ENCODE measurements at regions not wholly inside any gene's neighbourhood (a gene's known extent, or its start where the extent isn't known, plus 50 kb on each side); places are given as distances from the start of the nearest gene placed in this dataset.

GRCh38 chr7:133196856-133197612 lies 55.8 kb upstream of the EXOC4 start:
- WGBS (ENCODE audit: low lambda C conversion rate): 72% methylated on average over 15 of the region's 15 CpGs
- no peaks in the 10 kb centered on the region for H3K9me3 ChIP-seq

More at GRCh38 chr7:133196856-133197612, 55.8 kb upstream of the EXOC4 start:
- no peaks in the 10 kb centered on the region for H3K79me2 ChIP-seq (ENCODE audit: insufficient read depth)
- H3K4me1 ChIP-seq (ENCODE audit: control insufficient read depth in 1 of 2, insufficient read depth in 2 of 2, low read depth in 1 of 2, low read length in 1 of 2): peaks cover 0 to 7% of the 10 kb centered on the region in 2 experiments; a peak in 2 of 4 replicates
- CTCF ChIA-PET: interaction anchor here (1.4 kb wide), 1 partner anchor 22 kb away, joined by 3 read pairs; no protein-coding TSS in a partner anchor
- H3K4me2 ChIP-seq: no peak overlapping the region
- no peak overlapping the region; the same call in 1 of the 2 replicates for H2AFZ ChIP-seq (ENCODE audit: low read depth)
- no peak for DNase-seq
- H3K27ac ChIP-seq (ENCODE audit: low read depth in 2 of 2, low read length in 1 of 2): no peak overlapping the region
- POLR2A ChIA-PET: no interaction called here
- H3K9me2 ChIP-seq: no peaks in the 10 kb centered on the region
- TF ChIP-seq USF1 (IDR thresholded peaks at IDR 0.05; ENCODE audit: borderline replicate concordance, low read depth): no peak
- TF ChIP-seq SMC3 (IDR thresholded peaks at IDR 0.05; ENCODE audit: low read depth, low read length): no peak
- TF ChIP-seq REST (IDR thresholded peaks at IDR 0.05; ENCODE audit: low read depth, low read length): no peak
- TF ChIP-seq JUND (IDR thresholded peaks at IDR 0.05): no peak
- no peak for TF ChIP-seq EZH2phosphoT487 (IDR thresholded peaks at IDR 0.05; ENCODE audit: borderline replicate concordance, low read depth)
- no peak for TF ChIP-seq ZBTB33 (IDR thresholded peaks at IDR 0.05; ENCODE audit: borderline replicate concordance, low read depth)
- no peak for TF ChIP-seq IRF3 (IDR thresholded peaks at IDR 0.05; ENCODE audit: low read depth, low read length)
- TF ChIP-seq YY1 (IDR thresholded peaks at IDR 0.05; ENCODE audit: low read depth): no peak
- TF ChIP-seq MAX (IDR thresholded peaks at IDR 0.05; ENCODE audit: low read depth): no peak
- no peak for TF ChIP-seq CHD2 (IDR thresholded peaks at IDR 0.05; ENCODE audit: low read length, partially characterized antibody)
- no peak for TF ChIP-seq ELF1 (IDR thresholded peaks at IDR 0.05)
- no peak for TF ChIP-seq GABPA (IDR thresholded peaks at IDR 0.05; ENCODE audit: low read depth)
- no peak for TF ChIP-seq FOXJ3 (CRISPR knock-in tag; IDR thresholded peaks at IDR 0.05)
- no peak for TF ChIP-seq NRF1 (IDR thresholded peaks at IDR 0.05; ENCODE audit: low read depth, low read length)
- TF ChIP-seq EP300 (IDR thresholded peaks at IDR 0.05; ENCODE audit: borderline replicate concordance in 1 of 2, low read depth in 1 of 2, low read length in 1 of 2): no peak
- no peak for TF ChIP-seq RCOR1 (IDR thresholded peaks at IDR 0.05; ENCODE audit: low read length)
- TF ChIP-seq SIN3A (IDR thresholded peaks at IDR 0.05; ENCODE audit: borderline replicate concordance, low read depth, low read length): no peak
- TF ChIP-seq USF2 (IDR thresholded peaks at IDR 0.05; ENCODE audit: borderline replicate concordance, low read depth, low read length): no peak
- H3K27me3 ChIP-seq (ENCODE audit: insufficient read depth): no peaks in the 10 kb centered on the region
- no peak overlapping the region for H3K9ac ChIP-seq
- no peaks in the 10 kb centered on the region for H3F3A ChIP-seq (replicated peaks; ENCODE audit: insufficient read depth)
- no peaks in the 10 kb centered on the region for H3K36me3 ChIP-seq (replicated peaks in 1 of 2; ENCODE audit: control insufficient read depth in 1 of 2, insufficient read depth in 2 of 2, low read length in 1 of 2)
- no peaks in the 10 kb centered on the region for H4K20me1 ChIP-seq (ENCODE audit: insufficient read depth)
- no peak overlapping the region for H3K4me3 ChIP-seq (ENCODE audit: low read depth in 2 of 2, low read length in 1 of 2)

All from SK-N-SH (cell line).